ENCODE measurements at regions not wholly inside any gene's neighbourhood (a gene's known extent, or its start where the extent isn't known, plus 50 kb on each side); places are given as distances from the start of the nearest gene placed in this dataset.

- H3K9ac ChIP-seq (replicated peaks in 1 of 4; ENCODE audit: extremely low read depth in 1 of 4, low read depth in 3 of 4, low read length in 3 of 4): no peak overlapping the region
- no peak for DNase-seq (ENCODE audit: low read depth in 1 of 2, low spot score in 2 of 2)
- no peaks in the 10 kb centered on the region for H3K36me3 ChIP-seq (ENCODE audit: control insufficient read depth in 2 of 4, insufficient read depth in 4 of 4, low read length in 3 of 4)
- H4K91ac ChIP-seq (replicated peaks; ENCODE audit: insufficient read length, low read length): no peak overlapping the region
- CTCF ChIA-PET (ENCODE audit: partially characterized antibody): no interaction called here
- no peaks in the 10 kb centered on the region for H3K23me2 ChIP-seq (ENCODE audit: low read depth, low read length)
- 97% methylated on average over 4 of the region's 4 CpGs; no CpG with 5 or more reads in 1 of the 2 experiments for WGBS, 2 experiments (ENCODE audit: extremely low coverage in 1 of 2, insufficient coverage in 1 of 2, insufficient read length in 1 of 2, insufficient replicate concordance in 2 of 2, low coverage in 1 of 2, low lambda C conversion rate in 2 of 2, missing lambda C conversion rate in 1 of 2)
- no peak overlapping the region for H2BK20ac ChIP-seq (ENCODE audit: low read length)
- no peak for FAIRE-seq
- H3K79me2 ChIP-seq (ENCODE audit: control insufficient read depth in 1 of 2, insufficient read depth in 2 of 2, low read length in 2 of 2): no peaks in the 10 kb centered on the region
- H3K27ac ChIP-seq (ENCODE audit: low read depth, low read length): no peak overlapping the region
- no peak overlapping the region for H2BK15ac ChIP-seq (ENCODE audit: low read length)
- H3K14ac ChIP-seq (ENCODE audit: insufficient read length): no peak overlapping the region
- H4K5ac ChIP-seq (ENCODE audit: insufficient read length, low read depth, low read length): no peak overlapping the region
- H3K18ac ChIP-seq (ENCODE audit: extremely low read depth, low read length): no peak overlapping the region
- no peak overlapping the region for H2AFZ ChIP-seq (ENCODE audit: low read length)
- H3K4me2 ChIP-seq (ENCODE audit: insufficient read depth in 1 of 2, low read depth in 2 of 2, low read length in 2 of 2): no peak overlapping the region
- POLR2A ChIA-PET (ENCODE audit: partially characterized antibody): no interaction called here
- H2BK5ac ChIP-seq (ENCODE audit: low read depth, low read length): no peak overlapping the region
- no peak overlapping the region for H3K4ac ChIP-seq (replicated peaks; ENCODE audit: insufficient read length, low read depth, low read length)
- H4K20me1 ChIP-seq (replicated peaks in 1 of 2; ENCODE audit: control insufficient read depth in 1 of 2, insufficient read depth in 2 of 2, low read length in 2 of 2): no peaks in the 10 kb centered on the region
- H3K79me1 ChIP-seq (ENCODE audit: low read depth, low read length): no peaks in the 10 kb centered on the region
- no peak overlapping the region for H2BK12ac ChIP-seq (ENCODE audit: low read depth, low read length)
- H3K56ac ChIP-seq (replicated peaks; ENCODE audit: insufficient read length, low read depth, low read length): no peak overlapping the region
- H3K23ac ChIP-seq (ENCODE audit: insufficient read length): no peak overlapping the region
- H3K4me3 ChIP-seq (ENCODE audit: extremely low read depth in 1 of 4, insufficient read depth in 2 of 4, low read depth in 3 of 4, low read length in 4 of 4): no peak overlapping the region
- no peak overlapping the region for H2BK120ac ChIP-seq (replicated peaks; ENCODE audit: low read depth, low read length)
- H4K8ac ChIP-seq (ENCODE audit: extremely low read depth, insufficient read depth, low read length): no peak overlapping the region
- no peaks in the 10 kb centered on the region for H3K4me1 ChIP-seq (replicated peaks in 1 of 4; ENCODE audit: control insufficient read depth in 3 of 4, insufficient read depth in 4 of 4, low read length in 3 of 4)
- no peak overlapping the region for H2AK5ac ChIP-seq (ENCODE audit: low read depth, low read length)
- H3K9me3 ChIP-seq (ENCODE audit: insufficient read depth in 2 of 2, low read depth in 1 of 2, low read length in 1 of 2): no peaks in the 10 kb centered on the region; a peak in 1 of 4 replicates
- H3K27me3 ChIP-seq (replicated peaks in 1 of 4; ENCODE audit: control insufficient read depth in 3 of 4, extremely low read depth in 1 of 4, insufficient read depth in 3 of 4, low read length in 3 of 4): no peaks in the 10 kb centered on the region
- TF ChIP-seq SP1 (IDR thresholded peaks at IDR 0.05; ENCODE audit: low read depth, low read length) (no peak), ASH2L (IDR thresholded peaks at IDR 0.05; ENCODE audit: low read length) (no peak), SIRT6 (IDR thresholded peaks at IDR 0.05; ENCODE audit: low read length) (no peak), KDM5A (IDR thresholded peaks at IDR 0.05; ENCODE audit: low read length) (no peak), TEAD4 (IDR thresholded peaks at IDR 0.05; ENCODE audit: low read depth, low read length) (no peak), BACH1 (IDR thresholded peaks at IDR 0.05; ENCODE audit: low read length) (no peak), ZNF274 (IDR thresholded peaks at IDR 0.05; ENCODE audit: borderline replicate concordance, extremely low read depth, low read length) (no peak), MAFK (IDR thresholded peaks at IDR 0.05; ENCODE audit: low read depth, low read length) (no peak), CHD1 (IDR thresholded peaks at IDR 0.05; ENCODE audit: low read depth, low read length) (no peak), SP2 (IDR thresholded peaks at IDR 0.05; ENCODE audit: low read length) (no peak), RNF2 (IDR thresholded peaks at IDR 0.05; ENCODE audit: borderline replicate concordance, low read depth, low read length, missing control alignments, poor library complexity, severe bottlenecking) (no peak), TCF12 (IDR thresholded peaks at IDR 0.05; ENCODE audit: low read depth, low read length) (no peak), HDAC6 (IDR thresholded peaks at IDR 0.05; ENCODE audit: low read depth, low read length) (no peak)
Measured at GRCh38 chr2:194925742-194926141, 731.3 kb upstream of the SLC39A10 start.
